Mesenteric fat pad (tissue), 1 donor: ENCODE measurements at regions not wholly inside any gene's neighbourhood (a gene's known extent, or its start where the extent isn't known, plus 50 kb on each side); places are given as distances from the start of the nearest gene placed in this dataset.
"Not testable (repeated sequence)": the region's sequence is repeated elsewhere in the genome, so short reads cannot be mapped to it uniquely, and the experiment has no call there.

Experiments used
- DNase-seq: peaks from one replicate; pipeline ENCODE4 v3.0.0-alpha.2; 2020; ENCODE audit warnings: low spot score
- donor health status: DM: yes; HTN: yes; CAD: no.

GRCh38 chr15:69704700-69705099 is 252.1 kb downstream of the RPLP1 start:
- DNase-seq: no peak

- DNase-seq: no peak
These were observed 253.9 kb downstream of the RPLP1 start for GRCh38 chr15:69706353-69707097.

- DNase-seq: not testable (repeated sequence)
These were observed 254.6 kb downstream of the RPLP1 start for GRCh38 chr15:69707241-69707640.

- DNase-seq: not testable (repeated sequence)
These were observed 256.0 kb downstream of the RPLP1 start for GRCh38 chr15:69708436-69709122.

- DNase-seq: no peak
These were observed 260.4 kb downstream of the RPLP1 start for GRCh38 chr15:69712991-69713390.

- DNase-seq: no peak
These were observed 261.3 kb downstream of the RPLP1 start for GRCh38 chr15:69713726-69714559.

GRCh38 chr15:69715210-69715609 is 262.6 kb downstream of the RPLP1 start:
- no peak for DNase-seq

- no peak for DNase-seq
These were observed 265.8 kb downstream of the RPLP1 start for GRCh38 chr15:69718436-69718835.

GRCh38 chr15:69718916-69719315 is 266.3 kb downstream of the RPLP1 start:
- no peak for DNase-seq

GRCh38 chr15:69719527-69720240 is 267.1 kb downstream of the RPLP1 start:
- no peak for DNase-seq

- DNase-seq: no peak
These were observed 267.9 kb downstream of the RPLP1 start for GRCh38 chr15:69720536-69720935.

- DNase-seq: no peak
These were observed 270.3 kb downstream of the RPLP1 start for GRCh38 chr15:69722924-69723323.

- DNase-seq: no peak
These were observed 270.9 kb downstream of the RPLP1 start for GRCh38 chr15:69723404-69724096.

- DNase-seq: no peak
These were observed 271.7 kb downstream of the RPLP1 start for GRCh38 chr15:69724333-69724732.

- no peak for DNase-seq
These were observed 272.7 kb downstream of the RPLP1 start for GRCh38 chr15:69725275-69725674.

GRCh38 chr15:69725957-69726356 is 273.3 kb downstream of the RPLP1 start:
- no peak for DNase-seq

GRCh38 chr15:69727121-69727924 is 274.7 kb downstream of the RPLP1 start:
- DNase-seq: no peak

- DNase-seq: no peak
These were observed 276.6 kb downstream of the RPLP1 start for GRCh38 chr15:69729167-69729748.

- no peak for DNase-seq
These were observed 277.9 kb downstream of the RPLP1 start for GRCh38 chr15:69730281-69731080.
